MV-4-11 (cell line): ENCODE measurements at regions not wholly inside any gene's neighbourhood (a gene's known extent, or its start where the extent isn't known, plus 50 kb on each side); places are given as distances from the start of the nearest gene placed in this dataset.

Experiments
- DNase-seq: peaks from one replicate; lab custom pipeline; 2025; lab: John Stamatoyannopoulos, UW

- DNase-seq = no peak
Observed at GRCh38 chr3:94990952-94991705, 928.3 kb downstream of the NSUN3 start.

- no peak for DNase-seq
Observed at GRCh38 chr3:94996743-94997142, 933.9 kb downstream of the NSUN3 start.

- DNase-seq = no peak
Observed at GRCh38 chr3:95002438-95003046, 939.7 kb downstream of the NSUN3 start.

GRCh38 chr3:95028688-95029087 is 965.8 kb downstream of the NSUN3 start:
- DNase-seq = no peak

- DNase-seq = no peak
Observed at GRCh38 chr3:95029644-95030043, 966.8 kb downstream of the NSUN3 start.

GRCh38 chr3:95036526-95037021 is 973.7 kb downstream of the NSUN3 start:
- DNase-seq = no peak

GRCh38 chr3:95037097-95037496 is 974.2 kb downstream of the NSUN3 start:
- no peak for DNase-seq

GRCh38 chr3:95037927-95038326 is 975.1 kb downstream of the NSUN3 start:
- no peak for DNase-seq

GRCh38 chr3:95044101-95044500 is 981.2 kb downstream of the NSUN3 start:
- no peak for DNase-seq

- no peak for DNase-seq
Observed at GRCh38 chr3:95048564-95048963, 985.7 kb downstream of the NSUN3 start.

GRCh38 chr3:95049841-95050240 is 987.0 kb downstream of the NSUN3 start:
- DNase-seq = no peak

- no peak for DNase-seq
Observed at GRCh38 chr3:95055288-95055687, 992.4 kb downstream of the NSUN3 start.

- DNase-seq = no peak
Observed at GRCh38 chr3:95082191-95082590, 1019.3 kb downstream of the NSUN3 start.

GRCh38 chr3:95084738-95085137 is 1021.9 kb downstream of the NSUN3 start:
- no peak for DNase-seq

- no peak for DNase-seq
Observed at GRCh38 chr3:95088464-95088863, 1025.6 kb downstream of the NSUN3 start.

GRCh38 chr3:95097493-95097892 is 1034.6 kb downstream of the NSUN3 start:
- DNase-seq = no peak

GRCh38 chr3:95120921-95121320 is 1058.1 kb downstream of the NSUN3 start:
- no peak for DNase-seq

GRCh38 chr3:95123104-95123503 is 1060.2 kb downstream of the NSUN3 start:
- peak; percentile 45 for DNase-seq

GRCh38 chr3:95134693-95135413 is 1072.0 kb downstream of the NSUN3 start:
- no peak for DNase-seq

- no peak for DNase-seq
Observed at GRCh38 chr3:95148107-95148506, 1085.2 kb downstream of the NSUN3 start.

GRCh38 chr3:95151590-95151989 is 1088.7 kb downstream of the NSUN3 start:
- no peak for DNase-seq

GRCh38 chr3:95154766-95155165 is 1091.9 kb downstream of the NSUN3 start:
- DNase-seq = no peak

GRCh38 chr3:95162794-95163193 is 1099.9 kb downstream of the NSUN3 start:
- no peak for DNase-seq
